Lung (tissue), 11 donors: ENCODE measurements at regions not wholly inside any gene's neighbourhood (a gene's known extent, or its start where the extent isn't known, plus 50 kb on each side); places are given as distances from the start of the nearest gene placed in this dataset.

Experiments used
- ATAC-seq: fragments of 200-7000 bp; cut with Tn5 transposase; one replicate; pipeline ENCODE4 v1.9.1; 2020; ENCODE audit warnings: moderate number of reproducible peaks; ENCODE audit not compliant: insufficient read depth, low FRiP score
- DNase-seq, 3 donors: peaks; one replicate each; pipeline ENCODE4 v3.0.0-alpha.2; 2013 to 2017
- H3K27ac ChIP-seq, 2 donors: one replicate each; pipeline ENCODE4 v1.5.1; 2013; ENCODE audit warnings: mild to moderate bottlenecking in 2 of 2, moderate library complexity in 2 of 2, control low read depth in 1 of 2, inconsistent platforms in 1 of 2, low read depth in 1 of 2, low read length in 1 of 2
- H3K27me3 ChIP-seq, 3 donors: one replicate each; pipeline ENCODE4 v1.5.1; 2013; ENCODE audit warnings: low read length in 2 of 3; ENCODE audit not compliant: control insufficient read depth in 3 of 3, insufficient read depth in 3 of 3
- H3K36me3 ChIP-seq, 4 donors: one replicate each; pipeline ENCODE4 v1.5.1; 2013; ENCODE audit warnings: low read length in 4 of 4, mild to moderate bottlenecking in 1 of 4, moderate library complexity in 1 of 4; ENCODE audit not compliant: control insufficient read depth in 4 of 4, insufficient read depth in 4 of 4
- H3K4me1 ChIP-seq, 5 donors: one replicate each; pipeline ENCODE4 v1.5.1; 2013; ENCODE audit warnings: low read length in 5 of 5, mild to moderate bottlenecking in 2 of 5, moderate library complexity in 1 of 5; ENCODE audit not compliant: control insufficient read depth in 5 of 5, insufficient read depth in 5 of 5
- H3K4me3 ChIP-seq: one replicate; pipeline ENCODE4 v1.5.1; 2013; ENCODE audit warnings: mild to moderate bottlenecking, control low read depth, moderate library complexity
- H3K9ac ChIP-seq, 2 donors: one replicate each; pipeline ENCODE4 v1.5.1; 2013; ENCODE audit warnings: low read length in 2 of 2, control low read depth in 1 of 2; ENCODE audit not compliant: insufficient read depth in 1 of 2
- H3K9me3 ChIP-seq, 4 donors: one replicate each; pipeline ENCODE4 v1.5.1; 2013; ENCODE audit warnings: low read length in 3 of 4, mild to moderate bottlenecking in 1 of 4, moderate library complexity in 1 of 4; ENCODE audit not compliant: control insufficient read depth in 4 of 4, insufficient read depth in 3 of 4
- CTCF ChIP-seq: IDR thresholded peaks from 2 replicates; pipeline ENCODE4 v1.5.1; 2012; ENCODE audit warnings: mild to moderate bottlenecking; ENCODE audit errors: control extremely low read depth, extremely low read depth
- WGBS, 2 donors: extraction: QIAGEN DNeasy Blood & Tissue Kit; methylation state at CpG; one replicate each; pipeline ENCODE4 v1.1.7; 2013; 5-methylcytosine and 5-hydroxymethylcytosine counted together
- donor health status: control.
- donor health status: control.
- donor health status: Bipolar disorder and iron deficiency.
- donor health status: healthy.
- donor health status: DM: yes; HTN: yes; CAD: no.

DNA sequence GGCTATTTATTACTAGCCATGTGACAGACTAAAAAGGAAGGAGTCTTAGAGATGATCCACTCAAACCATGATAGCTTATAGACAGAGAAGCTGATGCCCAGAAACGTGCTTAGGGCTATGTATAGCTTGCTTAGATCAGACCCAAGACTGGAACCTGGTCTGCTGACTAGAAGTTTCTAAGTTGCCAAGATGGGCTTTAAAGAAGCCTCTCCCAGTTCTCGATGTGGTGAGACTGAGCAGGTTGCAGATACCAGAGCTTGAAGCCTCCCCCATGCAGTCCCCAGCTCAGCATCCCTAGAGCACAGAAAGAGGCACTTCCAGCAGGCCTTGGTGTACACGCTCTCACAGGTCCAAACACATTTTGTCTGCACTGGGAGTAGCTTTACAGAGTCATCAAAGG is 51.1 kb upstream of the ATP10B start:
- H3K4me3 ChIP-seq: no peak overlapping the region
- TF ChIP-seq CTCF: no peak
- 71 to 72% methylated on average over 3 of the region's 3 CpGs for WGBS, 2 donors

More for the DNA sequence above, 51.1 kb upstream of the ATP10B start:
- Histone ChIP-seq H3K27ac (no peak overlapping the region), H3K27me3 (no peaks in the 10 kb centered on the region), H3K4me1 (no peaks in the 10 kb centered on the region), H3K9ac (no peak overlapping the region), H3K9me3 (no peaks in the 10 kb centered on the region), H3K36me3 (no peaks in the 10 kb centered on the region)
- ATAC-seq: no peak
- no peak for DNase-seq
